Mucosa of descending colon (tissue), 3 donors: ENCODE measurements at regions not wholly inside any gene's neighbourhood (a gene's known extent, or its start where the extent isn't known, plus 50 kb on each side); places are given as distances from the start of the nearest gene placed in this dataset.

Experiments used
- ATAC-seq: fragments of 200-7000 bp; cut with Tn5 transposase; one replicate; pipeline ENCODE4 v1.9.1; 2020; ENCODE audit warnings: mild to moderate bottlenecking, moderate library complexity
- DNase-seq, 3 donors: peaks; one replicate each; pipeline ENCODE4 v3.0.0-alpha.2; 2020
- H3K36me3 ChIP-seq: fragments of 200-600 bp; one replicate; pipeline ENCODE4 v1.8.0; 2021; ENCODE audit warnings: low read depth, mild to moderate bottlenecking
- H3K4me1 ChIP-seq: fragments of 200-600 bp; one replicate; pipeline ENCODE4 v1.8.0; 2021; ENCODE audit warnings: low read depth, mild to moderate bottlenecking
- H3K4me3 ChIP-seq: fragments of 200-600 bp; one replicate; pipeline ENCODE4 v1.8.0; 2021; ENCODE audit warnings: mild to moderate bottlenecking
- H3K9me3 ChIP-seq: fragments of 200-600 bp; one replicate; pipeline ENCODE4 v1.8.0; 2021; ENCODE audit warnings: mild to moderate bottlenecking
- CTCF ChIP-seq: fragments of 200-600 bp; IDR thresholded peaks from one replicate; pipeline ENCODE4 v1.8.0; 2022; ENCODE audit warnings: antibody characterized with exemption, mild to moderate bottlenecking
- intact Hi-C, 2 donors: fragments of 100-400 bp; cut with DNase I in 1 of 2; cut with micrococcal nuclease in 1 of 2; formaldehyde crosslinking; loops; one replicate each; pipeline versions ENCODE4 v1.11.0 to v1.11.1; 2022; cut with DNase I, micrococcal nuclease
- donor health status: DM: no; HTN: no; CAD: no; lungs with moderate emphysema.
- donor health status: DM: no; HTN: no; CAD: no.
- donor health status: DM: no; HTN: yes; CAD: no.

- intact Hi-C loops = no loop called here
- H3K4me1 ChIP-seq = no peaks in the 10 kb centered on the region
- TF ChIP-seq CTCF = no peak
- H3K9me3 ChIP-seq = peaks cover 4% of the 10 kb centered on the region
- ATAC-seq = no peak
- H3K4me3 ChIP-seq = no peak overlapping the region
- no peaks in the 10 kb centered on the region for H3K36me3 ChIP-seq
- DNase-seq = no peak
These were observed 391.6 kb upstream of the FKBP1C start for GRCh38 chr6:62819640-62820039.

GRCh38 chr6:62808565-62809293, 402.5 kb upstream of the FKBP1C start:
- Histone ChIP-seq H3K36me3 (no peaks in the 10 kb centered on the region), H3K9me3 (no peaks in the 10 kb centered on the region), H3K4me1 (no peaks in the 10 kb centered on the region), H3K4me3 (no peak overlapping the region)
- DNase-seq (peak in 2 of 3 donors; percentile 21 to 67), ATAC-seq (peak; percentile 86)
- TF ChIP-seq CTCF = no peak
- intact Hi-C loops = no loop called here

GRCh38 chr6:62805431-62805830, 405.8 kb upstream of the FKBP1C start:
- Histone ChIP-seq H3K36me3 (no peaks in the 10 kb centered on the region), H3K9me3 (no peaks in the 10 kb centered on the region), H3K4me1 (no peaks in the 10 kb centered on the region), H3K4me3 (no peak overlapping the region)
- DNase-seq (no peak), ATAC-seq (no peak)
- TF ChIP-seq CTCF = no peak
- intact Hi-C loops = no loop called here

- no peaks in the 10 kb centered on the region for H3K9me3 ChIP-seq
- no peak for TF ChIP-seq CTCF
- ATAC-seq = no peak
- intact Hi-C loops = no loop called here
- no peak overlapping the region for H3K4me3 ChIP-seq
- H3K36me3 ChIP-seq = no peaks in the 10 kb centered on the region
- DNase-seq = no peak
- H3K4me1 ChIP-seq = no peaks in the 10 kb centered on the region
These were observed 408.2 kb upstream of the FKBP1C start for GRCh38 chr6:62803094-62803493.

GRCh38 chr6:62797190-62797589, 414.1 kb upstream of the FKBP1C start:
- no peak for ATAC-seq
- no peaks in the 10 kb centered on the region for H3K4me1 ChIP-seq
- intact Hi-C loops = no loop called here
- no peaks in the 10 kb centered on the region for H3K36me3 ChIP-seq
- no peaks in the 10 kb centered on the region for H3K9me3 ChIP-seq
- TF ChIP-seq CTCF = no peak
- H3K4me3 ChIP-seq = no peak overlapping the region
- DNase-seq = no peak
